ENCODE measurements at regions not wholly inside any gene's neighbourhood (a gene's known extent, or its start where the extent isn't known, plus 50 kb on each side); places are given as distances from the start of the nearest gene placed in this dataset.

DNA sequence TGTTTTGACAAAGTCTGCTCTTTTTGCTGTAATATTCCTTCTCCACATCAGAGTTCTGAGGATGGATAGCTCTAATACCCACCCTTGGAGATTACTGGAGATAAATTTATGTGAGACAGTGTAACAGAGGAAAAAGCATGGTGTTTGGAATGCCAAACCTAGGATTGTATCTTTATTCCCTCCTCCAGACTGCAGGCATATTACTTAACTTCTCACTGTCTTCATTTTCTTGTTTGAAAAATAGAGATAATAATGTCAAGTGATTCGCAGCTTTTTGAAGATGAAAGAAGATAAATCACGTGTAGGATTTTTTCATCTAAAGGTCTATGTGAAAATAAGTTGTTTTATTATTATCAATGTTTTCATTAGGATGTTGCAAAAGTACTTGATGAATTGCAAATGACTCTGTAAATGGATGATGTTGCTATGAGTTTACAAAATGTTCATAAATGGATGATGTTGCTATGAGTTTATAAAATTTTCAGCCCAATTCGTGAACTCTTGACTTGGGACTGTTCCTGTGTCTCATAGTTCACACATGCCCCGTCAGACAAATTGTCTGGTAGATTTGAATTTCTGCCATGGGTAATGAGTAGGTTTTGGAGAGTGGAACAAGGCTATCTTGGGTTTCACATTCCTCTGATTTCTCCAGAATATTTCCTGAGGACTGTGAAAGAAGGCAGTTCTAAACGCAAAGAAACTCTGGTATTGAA lies 113.1 kb upstream of the IGFBP3 start (continued):
- TF ChIP-seq KAT7 (CRISPR knock-in tag; IDR thresholded peaks at IDR 0.05; ENCODE audit: borderline replicate concordance) (no peak), ATF6 (CRISPR knock-in tag; IDR thresholded peaks at IDR 0.05) (no peak), CBFB (CRISPR knock-in tag; IDR thresholded peaks at IDR 0.05; ENCODE audit: low read depth) (no peak), EMX1 (CRISPR knock-in tag; IDR thresholded peaks at IDR 0.05) (no peak), TP53 (CRISPR knock-in tag; IDR thresholded peaks at IDR 0.05) (no peak)

- Mint-ChIP-seq H3K27ac (no peak overlapping the region), H3K4me3 (no peak overlapping the region), H3K27me3 (ENCODE audit: low read depth) (no peaks in the 10 kb centered on the region), H3K9me3 (peaks cover 22% of the 10 kb centered on the region), H3K4me1 (peaks cover 23% of the 10 kb centered on the region), H3K36me3 (peaks cover 9% of the 10 kb centered on the region)
- POLR2A ChIA-PET: no interaction called here
- TF ChIP-seq STAT6 (CRISPR knock-in tag; conservative IDR thresholded peaks at IDR 0.05; ENCODE audit: low read depth) (no peak), NFE2L1 (CRISPR knock-in tag; IDR thresholded peaks at IDR 0.05) (no peak), SMAD4 (CRISPR knock-in tag; IDR thresholded peaks at IDR 0.05) (no peak), IRF2 (CRISPR knock-in tag; IDR thresholded peaks at IDR 0.05; ENCODE audit: borderline replicate concordance, low read depth) (no peak), GABPB1 (CRISPR knock-in tag; IDR thresholded peaks at IDR 0.05) (no peak), ZBTB21 (CRISPR knock-in tag; IDR thresholded peaks at IDR 0.05; ENCODE audit: borderline replicate concordance) (no peak), ZNF121 (CRISPR knock-in tag; IDR thresholded peaks at IDR 0.05) (no peak), NR2C2 (CRISPR knock-in tag; IDR thresholded peaks at IDR 0.05) (no peak), NFYB (CRISPR knock-in tag; conservative IDR thresholded peaks at IDR 0.05; ENCODE audit: low read depth) (no peak), ATF1 (CRISPR knock-in tag; IDR thresholded peaks at IDR 0.05) (no peak), SP1 (CRISPR knock-in tag; conservative IDR thresholded peaks at IDR 0.05) (no peak), CBFB (CRISPR knock-in tag; IDR thresholded peaks at IDR 0.05; ENCODE audit: low read depth) (no peak), MLX (CRISPR knock-in tag; IDR thresholded peaks at IDR 0.05) (no peak)
- TF ChIP-seq, protein P1, sequence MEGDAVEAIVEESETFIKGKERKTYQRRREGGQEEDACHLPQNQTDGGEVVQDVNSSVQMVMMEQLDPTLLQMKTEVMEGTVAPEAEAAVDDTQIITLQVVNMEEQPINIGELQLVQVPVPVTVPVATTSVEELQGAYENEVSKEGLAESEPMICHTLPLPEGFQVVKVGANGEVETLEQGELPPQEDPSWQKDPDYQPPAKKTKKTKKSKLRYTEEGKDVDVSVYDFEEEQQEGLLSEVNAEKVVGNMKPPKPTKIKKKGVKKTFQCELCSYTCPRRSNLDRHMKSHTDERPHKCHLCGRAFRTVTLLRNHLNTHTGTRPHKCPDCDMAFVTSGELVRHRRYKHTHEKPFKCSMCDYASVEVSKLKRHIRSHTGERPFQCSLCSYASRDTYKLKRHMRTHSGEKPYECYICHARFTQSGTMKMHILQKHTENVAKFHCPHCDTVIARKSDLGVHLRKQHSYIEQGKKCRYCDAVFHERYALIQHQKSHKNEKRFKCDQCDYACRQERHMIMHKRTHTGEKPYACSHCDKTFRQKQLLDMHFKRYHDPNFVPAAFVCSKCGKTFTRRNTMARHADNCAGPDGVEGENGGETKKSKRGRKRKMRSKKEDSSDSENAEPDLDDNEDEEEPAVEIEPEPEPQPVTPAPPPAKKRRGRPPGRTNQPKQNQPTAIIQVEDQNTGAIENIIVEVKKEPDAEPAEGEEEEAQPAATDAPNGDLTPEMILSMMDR (IDR thresholded peaks at IDR 0.05): no peak
- TF ChIP-seq, protein P2, sequence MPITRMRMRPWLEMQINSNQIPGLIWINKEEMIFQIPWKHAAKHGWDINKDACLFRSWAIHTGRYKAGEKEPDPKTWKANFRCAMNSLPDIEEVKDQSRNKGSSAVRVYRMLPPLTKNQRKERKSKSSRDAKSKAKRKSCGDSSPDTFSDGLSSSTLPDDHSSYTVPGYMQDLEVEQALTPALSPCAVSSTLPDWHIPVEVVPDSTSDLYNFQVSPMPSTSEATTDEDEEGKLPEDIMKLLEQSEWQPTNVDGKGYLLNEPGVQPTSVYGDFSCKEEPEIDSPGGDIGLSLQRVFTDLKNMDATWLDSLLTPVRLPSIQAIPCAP (CRISPR knock-in tag; IDR thresholded peaks at IDR 0.05): no peak
- no peak for DNase-seq (ENCODE audit: low spot score)
- CTCF ChIA-PET: no interaction called here
- no peak for ATAC-seq
Measured at GRCh38 chr7:46033592-46033991, 112.5 kb upstream of the IGFBP3 start.
